H1 (cell line): ENCODE measurements at regions not wholly inside any gene's neighbourhood (a gene's known extent, or its start where the extent isn't known, plus 50 kb on each side); places are given as distances from the start of the nearest gene placed in this dataset.

ENCODE experiments used
- CTCF ChIA-PET: fragments of 300-600 bp; sonication (Branson Sonifier 250); formaldehyde crosslinking; loops from one replicate; lab custom pipeline; 2021; ENCODE audit not compliant: partially characterized antibody; lab: Charles Lee
- POLR2A ChIA-PET: fragments of 300-600 bp; sonication (Branson Sonifier 250); formaldehyde crosslinking; loops from one replicate; lab custom pipeline; 2021; ENCODE audit warnings: inconsistent platforms; ENCODE audit not compliant: partially characterized antibody; lab: Charles Lee
- DNase-seq, 2 experiments: peaks; one replicate each; pipeline versions ENCODE4 v3.0.0 to v3.0.0-alpha.2; 2010 to 2022; ENCODE audit warnings: low spot score in 2 of 2, low read depth in 1 of 2, mixed read lengths in 1 of 2
- FAIRE-seq: peaks from 2 replicates; lab custom pipeline; 2011; peaks lifted over from hg19 to GRCh38; lab: Jason Lieb, UNC
- H2AFZ ChIP-seq: 2 replicates; pipeline ENCODE4 v1.8.1; 2012; ENCODE audit warnings: low read length, inconsistent platforms
- H2AK5ac ChIP-seq: 2 replicates; pipeline ENCODE4 v1.6.1; 2013; ENCODE audit warnings: low read depth, low read length
- H2BK120ac ChIP-seq: replicated peaks from 2 replicates; pipeline ENCODE3; 2013; ENCODE audit warnings: low read depth, low read length, inconsistent platforms
- H2BK12ac ChIP-seq: 2 replicates; pipeline ENCODE4 v1.6.1; 2013; ENCODE audit warnings: low read depth, low read length
- H2BK15ac ChIP-seq: 2 replicates; pipeline ENCODE4 v1.6.1; 2013; ENCODE audit warnings: low read length
- H2BK20ac ChIP-seq: 2 replicates; pipeline ENCODE4 v1.6.1; 2013; ENCODE audit warnings: low read length
- H2BK5ac ChIP-seq: 2 replicates; pipeline ENCODE4 v1.6.1; 2013; ENCODE audit warnings: low read depth, low read length
- H3K14ac ChIP-seq: 2 replicates; pipeline ENCODE4 v1.6.1; 2013; ENCODE audit warnings: inconsistent platforms; ENCODE audit not compliant: insufficient read length
- H3K18ac ChIP-seq: 2 replicates; pipeline ENCODE4 v1.6.1; 2013; ENCODE audit warnings: low read length; ENCODE audit errors: extremely low read depth
- H3K23ac ChIP-seq: 2 replicates; pipeline ENCODE4 v1.6.1; 2013; ENCODE audit warnings: inconsistent platforms; ENCODE audit not compliant: insufficient read length
- H3K23me2 ChIP-seq: 2 replicates; pipeline ENCODE4 v1.6.1; 2013; ENCODE audit warnings: low read depth, low read length
- H3K27ac ChIP-seq: 2 replicates; pipeline ENCODE4 v1.6.1; 2011; ENCODE audit warnings: low read depth, low read length, inconsistent platforms
- H3K27me3 ChIP-seq, 4 experiments: replicated peaks in 1 of 4; 1 replicate in 1 of 4; 2 replicates in 3 of 4; pipeline versions ENCODE4 v1.6.1 to v1.8.1; 2011 to 2013; ENCODE audit warnings: low read length in 3 of 4, mild to moderate bottlenecking in 3 of 4, inconsistent platforms in 2 of 4, mixed read lengths in 2 of 4, moderate library complexity in 1 of 4; ENCODE audit not compliant: control insufficient read depth in 3 of 4, insufficient read depth in 3 of 4; ENCODE audit errors: extremely low read depth in 1 of 4
- H3K36me3 ChIP-seq, 4 experiments: 2 replicates each; pipeline versions ENCODE4 v1.6.1 to v1.8.1; 2011 to 2013; ENCODE audit warnings: mild to moderate bottlenecking in 4 of 4, low read length in 3 of 4, moderate library complexity in 2 of 4, control low read depth in 1 of 4, inconsistent platforms in 1 of 4; ENCODE audit not compliant: insufficient read depth in 4 of 4, control insufficient read depth in 2 of 4
- H3K4ac ChIP-seq: replicated peaks from 2 replicates; pipeline ENCODE3; 2013; ENCODE audit warnings: low read length, low read depth, mixed read lengths, inconsistent platforms; ENCODE audit not compliant: insufficient read length
- H3K4me1 ChIP-seq, 4 experiments: replicated peaks in 1 of 4; 1 replicate in 1 of 4; 2 replicates in 3 of 4; pipeline versions ENCODE4 v1.6.1 to v1.8.1; 2011 to 2013; ENCODE audit warnings: low read length in 3 of 4, inconsistent platforms in 2 of 4, mixed read lengths in 1 of 4; ENCODE audit not compliant: insufficient read depth in 4 of 4, control insufficient read depth in 3 of 4
- H3K4me2 ChIP-seq, 2 experiments: 2 replicates each; pipeline versions ENCODE4 v1.6.1 to v1.8.1; 2011 to 2013; ENCODE audit warnings: low read depth in 2 of 2, low read length in 2 of 2, control low read depth in 1 of 2, inconsistent platforms in 1 of 2, mild to moderate bottlenecking in 1 of 2; ENCODE audit not compliant: insufficient read depth in 1 of 2
- H3K4me3 ChIP-seq, 4 experiments: fragments of 200-600, 300-600 bp in 1 of 4; sonication (generic), shearing (Covaris generic), sonication (Bioruptor Twin) in 1 of 4; 2 replicates each; pipeline versions ENCODE4 v1.5.1 to v1.8.1; 2011 to 2016; ENCODE audit warnings: low read length in 4 of 4, low read depth in 3 of 4, control low read depth in 2 of 4, inconsistent platforms in 2 of 4, mild to moderate bottlenecking in 2 of 4, mixed read lengths in 1 of 4, moderate library complexity in 1 of 4; ENCODE audit not compliant: insufficient read depth in 2 of 4; ENCODE audit errors: extremely low read depth in 1 of 4
- H3K56ac ChIP-seq: replicated peaks from 2 replicates; pipeline ENCODE3; 2013; ENCODE audit warnings: low read depth, mild to moderate bottlenecking, mixed read lengths, low read length, inconsistent platforms; ENCODE audit not compliant: insufficient read length
- H3K79me1 ChIP-seq: 2 replicates; pipeline ENCODE4 v1.6.1; 2013; ENCODE audit warnings: low read depth, low read length, control low read depth
- H3K79me2 ChIP-seq, 2 experiments: 2 replicates each; pipeline versions ENCODE4 v1.6.1 to v1.8.1; 2012 to 2013; ENCODE audit warnings: low read length in 2 of 2, mild to moderate bottlenecking in 2 of 2, inconsistent platforms in 1 of 2; ENCODE audit not compliant: insufficient read depth in 2 of 2, control insufficient read depth in 1 of 2
- H3K9ac ChIP-seq, 4 experiments: replicated peaks in 1 of 4; 1 replicate in 1 of 4; 2 replicates in 3 of 4; pipeline versions ENCODE4 v1.6.1 to v1.8.1; 2011 to 2013; ENCODE audit warnings: low read depth in 3 of 4, low read length in 3 of 4, control low read depth in 2 of 4, mild to moderate bottlenecking in 2 of 4, moderate library complexity in 2 of 4, inconsistent platforms in 1 of 4; ENCODE audit errors: extremely low read depth in 1 of 4
- H3K9me3 ChIP-seq, 2 experiments: 2 replicates each; pipeline versions ENCODE4 v1.6.1 to v1.8.1; 2012 to 2013; ENCODE audit warnings: mild to moderate bottlenecking in 2 of 2, moderate library complexity in 2 of 2, control low read depth in 1 of 2, inconsistent platforms in 1 of 2, low read depth in 1 of 2, low read length in 1 of 2, mixed read lengths in 1 of 2; ENCODE audit not compliant: insufficient read depth in 2 of 2
- H4K20me1 ChIP-seq, 2 experiments: replicated peaks in 1 of 2; 2 replicates each; pipeline versions ENCODE3 to v1.8.1; 2011 to 2013; ENCODE audit warnings: inconsistent platforms in 2 of 2, low read length in 2 of 2, mild to moderate bottlenecking in 1 of 2; ENCODE audit not compliant: insufficient read depth in 2 of 2, control insufficient read depth in 1 of 2
- H4K5ac ChIP-seq: 2 replicates; pipeline ENCODE4 v1.6.1; 2013; ENCODE audit warnings: low read length, low read depth, mixed read lengths, inconsistent platforms; ENCODE audit not compliant: insufficient read length
- H4K8ac ChIP-seq: 2 replicates; pipeline ENCODE4 v1.8.0; 2013; ENCODE audit warnings: mild to moderate bottlenecking, moderate library complexity, low read length, inconsistent platforms; ENCODE audit not compliant: insufficient read depth; ENCODE audit errors: extremely low read depth
- H4K91ac ChIP-seq: replicated peaks from 2 replicates; pipeline ENCODE3; 2013; ENCODE audit warnings: low read length, mixed read lengths, inconsistent platforms; ENCODE audit not compliant: insufficient read length
- RAD21 ChIP-seq, 2 experiments: IDR thresholded peaks in 1 of 2; conservative IDR thresholded peaks in 1 of 2; 2 replicates each; pipeline ENCODE4 v1.6.1; 2011; ENCODE audit warnings: low read depth in 2 of 2, low read length in 2 of 2, improper control_type of control experiment in 1 of 2, inconsistent platforms in 1 of 2, mild to moderate bottlenecking in 1 of 2, moderate library complexity in 1 of 2
- RFX5 ChIP-seq: IDR thresholded peaks from 2 replicates; pipeline ENCODE4 v1.6.1; 2011; ENCODE audit warnings: low read depth, low read length, improper control_type of control experiment, borderline replicate concordance
- WGBS, 2 experiments: shearing (Covaris generic) in 1 of 2; methylation state at CpG; one replicate each; pipeline versions ENCODE4 v1.1.6 to v1.1.7; 2013 to 2015; ENCODE audit warnings: low lambda C conversion rate in 2 of 2, mixed read lengths in 2 of 2, inconsistent platforms in 1 of 2, low coverage in 1 of 2, missing lambda C conversion rate in 1 of 2; ENCODE audit not compliant: insufficient replicate concordance in 2 of 2, insufficient coverage in 1 of 2, insufficient read length in 1 of 2; ENCODE audit errors: extremely low coverage in 1 of 2, missing lambda C conversion rate in 1 of 2; 5-methylcytosine and 5-hydroxymethylcytosine counted together

DNA sequence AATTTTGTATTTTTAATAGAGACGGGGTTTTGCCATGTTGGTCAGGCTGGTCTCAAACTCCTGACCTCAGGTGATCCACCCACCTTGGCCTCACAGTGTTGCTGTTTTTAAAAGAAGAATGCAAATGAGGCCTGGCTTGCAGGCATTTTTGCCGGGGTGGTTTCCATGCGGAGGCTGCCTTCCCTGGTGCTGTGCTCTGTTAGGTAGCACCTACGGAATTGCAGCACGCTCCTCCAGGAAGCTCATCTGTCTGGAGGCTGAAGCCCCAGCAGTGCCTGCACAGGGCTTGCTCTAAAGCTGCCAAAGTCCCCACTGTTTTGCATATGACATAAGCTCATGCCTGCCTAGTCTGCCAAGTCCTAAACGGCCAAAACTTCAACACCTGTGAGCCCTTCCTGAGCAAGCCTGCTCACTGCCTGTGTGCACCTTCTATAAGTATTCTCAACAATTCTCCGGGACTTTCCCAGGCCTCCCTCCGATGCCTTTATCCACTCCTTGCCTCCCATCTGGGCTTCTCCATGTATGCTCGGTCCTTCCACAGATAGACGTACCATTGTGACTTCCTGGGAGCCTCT lies 551.3 kb upstream of the RAB6C start:
- FAIRE-seq (no peak), DNase-seq (no peak)
- H2BK20ac ChIP-seq = no peak overlapping the region
- no peak overlapping the region for H3K4ac ChIP-seq
- ChIA-PET POLR2A (no interaction called here), CTCF (interaction anchor here (0.9 kb wide), 1 partner anchor 51 kb away, joined by 3 read pairs; no protein-coding TSS in a partner anchor)
- no peak overlapping the region for H3K14ac ChIP-seq
- H2BK15ac ChIP-seq = no peak overlapping the region
- no peak overlapping the region for H3K27ac ChIP-seq
- H4K91ac ChIP-seq = no peak overlapping the region
- H2AK5ac ChIP-seq = no peak overlapping the region
- no peaks in the 10 kb centered on the region for H3K27me3 ChIP-seq
- no peaks in the 10 kb centered on the region for H3K4me1 ChIP-seq
- no peak overlapping the region for H3K4me2 ChIP-seq
- H3K36me3 ChIP-seq = no peaks in the 10 kb centered on the region
- peak overlapping the region; percentile 76 for H2AFZ ChIP-seq
- H3K4me3 ChIP-seq = no peak overlapping the region
- H2BK120ac ChIP-seq = no peak overlapping the region
- no peak for TF ChIP-seq RAD21 (IDR thresholded peaks at IDR 0.05 in 1 of 2, conservative IDR thresholded peaks at IDR 0.05 in 1 of 2; ENCODE audit: low read depth in 2 of 2, low read length in 2 of 2)
- no peak for TF ChIP-seq RFX5
- H3K23ac ChIP-seq = no peak overlapping the region
- H3K79me2 ChIP-seq = no peaks in the 10 kb centered on the region
- H4K20me1 ChIP-seq = no peaks in the 10 kb centered on the region
- H4K5ac ChIP-seq = no peak overlapping the region
- H2BK12ac ChIP-seq = no peak overlapping the region
- no peak overlapping the region for H3K56ac ChIP-seq
- no peak overlapping the region for H3K18ac ChIP-seq
- WGBS, 2 experiments = 91% methylated on average over 10 of the region's 10 CpGs; no CpG with 5 or more reads in 1 of the 2 experiments
- H3K23me2 ChIP-seq = 0 out of 2 replicates have a peak, but pooled peaks cover 1% of the 10 kb centered on the region
- no peak overlapping the region for H3K9ac ChIP-seq
- no peak overlapping the region for H4K8ac ChIP-seq
- no peaks in the 10 kb centered on the region for H3K79me1 ChIP-seq
- no peak overlapping the region for H2BK5ac ChIP-seq
- H3K9me3 ChIP-seq = no peaks in the 10 kb centered on the region
